A673 (cell line): ENCODE measurements at regions not wholly inside any gene's neighbourhood (a gene's known extent, or its start where the extent isn't known, plus 50 kb on each side); places are given as distances from the start of the nearest gene placed in this dataset.

ENCODE experiments used
- CTCF ChIP-seq: fragments of 300-800, 200-600 bp; sonication (generic); conservative IDR thresholded peaks from 2 replicates; pipeline ENCODE4 v1.5.1; 2017; ENCODE audit warnings: low read depth, mild to moderate bottlenecking, antibody characterized with exemption, low read length, moderate library complexity, mixed read lengths
- EZH2 ChIP-seq: fragments of 200-600 bp; sonication (generic); IDR thresholded peaks from 2 replicates; pipeline ENCODE4 v1.6.1; 2017; ENCODE audit warnings: borderline replicate concordance, low read depth, mild to moderate bottlenecking, mixed read lengths, antibody characterized with exemption, low read length; ENCODE audit not compliant: poor library complexity, severe bottlenecking

GRCh38 chr1:90262791-90263190 lies 267.9 kb downstream of the ZNF326 start:
- TF ChIP-seq EZH2 (no peak), CTCF (no peak)
